Ishikawa (cell line): ENCODE measurements at regions not wholly inside any gene's neighbourhood (a gene's known extent, or its start where the extent isn't known, plus 50 kb on each side); places are given as distances from the start of the nearest gene placed in this dataset.

ENCODE experiments used
- RAD21 ChIP-seq: IDR thresholded peaks from 2 replicates; pipeline ENCODE4 v1.6.1; 2012; ENCODE audit warnings: low read depth
- REST ChIP-seq: IDR thresholded peaks from 2 replicates; pipeline ENCODE4 v1.6.1; 2012; ENCODE audit warnings: low read depth, mild to moderate bottlenecking
- TAF1 ChIP-seq: IDR thresholded peaks from 2 replicates; pipeline ENCODE4 v1.6.1; 2012; ENCODE audit warnings: low read depth, mild to moderate bottlenecking

- TF ChIP-seq RAD21 (no peak), TAF1 (no peak), REST (no peak)
These were observed 196.4 kb upstream of the ACVR2A start for GRCh38 chr2:147648471-147648870.
